Effector memory CD8-positive, alpha-beta T cell (primary cell): ENCODE measurements at regions not wholly inside any gene's neighbourhood (a gene's known extent, or its start where the extent isn't known, plus 50 kb on each side); places are given as distances from the start of the nearest gene placed in this dataset.

Source experiments
- ATAC-seq: fragments of 150-1000 bp; cut with Tn5 transposase; replicated peaks from 2 replicates; pipeline ENCODE4 v1.10.0; 2021; ENCODE audit warnings: mild to moderate bottlenecking, moderate library complexity
- DNase-seq, 3 experiments: peaks; one replicate each; pipeline ENCODE4 v3.0.0; 2021
- H3K27ac Mint-ChIP-seq, 2 donors: one replicate each; pipeline ENCODE4 v1.8.0; 2022; ENCODE audit warnings: mild to moderate bottlenecking in 2 of 2, mixed read lengths in 2 of 2, moderate library complexity in 2 of 2
- H3K27me3 Mint-ChIP-seq, 2 donors: one replicate each; pipeline ENCODE4 v1.8.0; 2022; ENCODE audit warnings: mixed read lengths in 2 of 2
- H3K36me3 Mint-ChIP-seq: one replicate; pipeline ENCODE4 v1.8.0; 2022; ENCODE audit warnings: mild to moderate bottlenecking, moderate library complexity, mixed read lengths; ENCODE audit not compliant: insufficient read depth
- H3K4me1 Mint-ChIP-seq, 2 donors: one replicate each; pipeline ENCODE4 v1.8.0; 2022; ENCODE audit warnings: low read depth in 2 of 2, mixed read lengths in 2 of 2
- H3K4me3 Mint-ChIP-seq, 2 donors: one replicate each; pipeline ENCODE4 v1.8.0; 2022; ENCODE audit warnings: mild to moderate bottlenecking in 2 of 2, mixed read lengths in 2 of 2, moderate library complexity in 2 of 2
- H3K9me3 Mint-ChIP-seq, 2 donors: one replicate each; pipeline ENCODE4 v1.8.0; 2022; ENCODE audit warnings: mixed read lengths in 2 of 2

GRCh38 chr3:166478356-166478755 lies 641.1 kb upstream of the BCHE start:
- H3K27ac Mint-ChIP-seq, result no peak overlapping the region
- ATAC-seq (no peak), DNase-seq (no peak)
- no peaks in the 10 kb centered on the region for H3K36me3 Mint-ChIP-seq
- no peaks in the 10 kb centered on the region for H3K27me3 Mint-ChIP-seq
- no peak overlapping the region for H3K4me3 Mint-ChIP-seq
- H3K9me3 Mint-ChIP-seq, result peaks cover 1 to 28% of the 10 kb centered on the region in 2 donors
- no peaks in the 10 kb centered on the region for H3K4me1 Mint-ChIP-seq

GRCh38 chr3:166473501-166473900 lies 636.3 kb upstream of the BCHE start:
- DNase-seq (no peak), ATAC-seq (no peak)
- peaks cover 4 to 8% of the 10 kb centered on the region in 2 donors for H3K9me3 Mint-ChIP-seq
- H3K4me1 Mint-ChIP-seq, result no peaks in the 10 kb centered on the region
- H3K27ac Mint-ChIP-seq, result no peak overlapping the region
- no peaks in the 10 kb centered on the region for H3K27me3 Mint-ChIP-seq
- no peaks in the 10 kb centered on the region for H3K36me3 Mint-ChIP-seq
- H3K4me3 Mint-ChIP-seq, result no peak overlapping the region

DNA sequence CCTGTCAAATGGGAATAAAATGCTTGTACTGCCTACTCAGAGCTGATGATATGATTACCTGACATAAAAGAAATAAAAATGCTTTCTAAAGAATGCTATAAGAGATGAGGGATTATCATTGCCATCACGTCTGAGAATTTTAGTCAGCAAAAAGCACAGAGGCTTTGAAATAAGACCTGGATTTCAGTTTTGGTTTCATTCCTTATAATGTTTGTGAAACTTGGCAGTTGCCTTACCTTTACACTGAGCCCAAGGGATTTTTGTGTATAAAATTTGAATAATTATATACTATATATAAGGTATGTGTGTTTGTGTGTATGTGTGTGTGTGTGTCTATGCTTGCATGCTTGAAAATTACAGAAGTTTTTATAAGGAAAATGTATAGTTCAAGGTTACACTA lies 634.8 kb upstream of the BCHE start:
- Mint-ChIP-seq H3K27ac (no peak overlapping the region), H3K4me3 (no peak overlapping the region), H3K36me3 (no peaks in the 10 kb centered on the region), H3K27me3 (no peaks in the 10 kb centered on the region), H3K4me1 (no peaks in the 10 kb centered on the region), H3K9me3 (peaks cover 4 to 8% of the 10 kb centered on the region in 2 donors)
- DNase-seq (no peak), ATAC-seq (no peak)

GRCh38 chr3:166471074-166471767 lies 634.0 kb upstream of the BCHE start:
- no peak overlapping the region for H3K4me3 Mint-ChIP-seq
- no peak for DNase-seq
- no peak for ATAC-seq
- H3K36me3 Mint-ChIP-seq, result no peaks in the 10 kb centered on the region
- H3K27me3 Mint-ChIP-seq, result no peaks in the 10 kb centered on the region
- H3K4me1 Mint-ChIP-seq, result no peaks in the 10 kb centered on the region
- no peak overlapping the region for H3K27ac Mint-ChIP-seq
- peaks cover 4 to 8% of the 10 kb centered on the region in 2 donors for H3K9me3 Mint-ChIP-seq

DNA sequence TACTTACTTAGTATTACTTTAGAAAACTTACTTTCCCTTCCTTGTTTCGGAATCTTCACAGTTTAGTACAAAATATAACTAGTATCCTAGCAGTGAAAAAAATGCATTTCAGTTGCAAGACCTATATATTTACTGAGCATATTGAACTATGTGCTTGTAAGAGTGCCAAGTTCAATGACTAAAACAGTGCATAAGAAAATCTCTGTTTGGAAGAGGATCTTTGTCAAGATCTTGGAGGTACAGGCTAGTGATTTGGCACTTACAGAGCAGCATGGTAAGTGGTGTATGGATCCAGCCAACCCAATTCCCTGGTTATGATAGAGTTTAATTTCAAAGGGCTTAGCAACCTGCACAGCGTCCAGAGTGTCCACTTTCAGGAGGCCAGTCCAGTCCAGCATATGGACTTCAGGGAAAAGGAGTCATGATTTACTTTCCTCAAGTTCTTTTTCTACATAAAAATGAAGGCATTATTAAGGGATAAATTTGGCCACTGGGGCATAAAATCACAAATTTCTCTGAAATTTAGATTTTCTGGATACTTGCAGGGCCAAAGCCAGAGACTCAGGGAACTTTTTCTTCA lies 625.8 kb upstream of the BCHE start:
- Mint-ChIP-seq H3K36me3 (no peaks in the 10 kb centered on the region), H3K4me3 (no peak overlapping the region), H3K27ac (no peak overlapping the region), H3K4me1 (no peaks in the 10 kb centered on the region), H3K9me3 (peaks cover 10 to 14% of the 10 kb centered on the region in 2 donors), H3K27me3 (no peaks in the 10 kb centered on the region)
- ATAC-seq (no peak), DNase-seq (no peak)

GRCh38 chr3:166461626-166462025 lies 624.4 kb upstream of the BCHE start:
- no peaks in the 10 kb centered on the region for H3K4me1 Mint-ChIP-seq
- no peak for ATAC-seq
- H3K36me3 Mint-ChIP-seq, result no peaks in the 10 kb centered on the region
- peaks cover 14 to 25% of the 10 kb centered on the region in 2 donors for H3K9me3 Mint-ChIP-seq
- no peak for DNase-seq
- no peak overlapping the region for H3K4me3 Mint-ChIP-seq
- no peaks in the 10 kb centered on the region for H3K27me3 Mint-ChIP-seq
- no peak overlapping the region for H3K27ac Mint-ChIP-seq

- Mint-ChIP-seq H3K9me3 (peaks cover 20 to 27% of the 10 kb centered on the region in 2 donors), H3K4me3 (no peak overlapping the region), H3K36me3 (no peaks in the 10 kb centered on the region), H3K4me1 (no peaks in the 10 kb centered on the region), H3K27ac (no peak overlapping the region), H3K27me3 (no peaks in the 10 kb centered on the region)
- DNase-seq, result no peak
- no peak for ATAC-seq
Measured at GRCh38 chr3:166457382-166457781, 620.2 kb upstream of the BCHE start.

- DNase-seq (no peak), ATAC-seq (no peak)
- H3K9me3 Mint-ChIP-seq, result peaks cover 22 to 27% of the 10 kb centered on the region in 2 donors
- no peaks in the 10 kb centered on the region for H3K4me1 Mint-ChIP-seq
- H3K27ac Mint-ChIP-seq, result no peak overlapping the region
- no peaks in the 10 kb centered on the region for H3K36me3 Mint-ChIP-seq
- H3K4me3 Mint-ChIP-seq, result no peak overlapping the region
- H3K27me3 Mint-ChIP-seq, result no peaks in the 10 kb centered on the region
Measured at GRCh38 chr3:166456286-166456685, 619.1 kb upstream of the BCHE start.

GRCh38 chr3:166455744-166456143 lies 618.5 kb upstream of the BCHE start:
- Mint-ChIP-seq H3K27ac (no peak overlapping the region), H3K4me3 (no peak overlapping the region), H3K4me1 (no peaks in the 10 kb centered on the region), H3K27me3 (no peaks in the 10 kb centered on the region), H3K36me3 (no peaks in the 10 kb centered on the region), H3K9me3 (peaks cover 22 to 27% of the 10 kb centered on the region in 2 donors)
- DNase-seq (no peak), ATAC-seq (no peak)

DNA sequence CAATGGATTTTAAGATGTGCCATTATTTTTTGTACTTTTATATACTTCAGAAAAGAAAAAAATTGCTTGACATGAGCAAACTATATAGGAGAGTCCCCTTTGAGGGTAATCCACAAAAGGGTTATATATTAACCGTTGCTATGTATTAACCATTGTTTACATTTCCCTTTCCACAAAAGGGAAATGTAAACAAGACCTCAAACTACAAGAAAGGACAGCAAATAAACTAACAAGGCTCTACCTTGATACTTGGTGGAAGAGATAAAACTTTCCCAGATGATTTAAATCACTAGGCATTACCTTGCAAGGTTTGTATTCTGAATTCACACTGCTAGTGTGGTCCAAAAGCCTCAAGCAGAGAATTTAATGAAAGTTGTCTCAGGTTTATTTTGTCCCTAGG lies 616.3 kb upstream of the BCHE start:
- H3K36me3 Mint-ChIP-seq, result no peaks in the 10 kb centered on the region
- no peaks in the 10 kb centered on the region for H3K4me1 Mint-ChIP-seq
- H3K9me3 Mint-ChIP-seq, result peaks cover 18% of the 10 kb centered on the region in 2 donors
- no peak overlapping the region for H3K4me3 Mint-ChIP-seq
- DNase-seq (no peak), ATAC-seq (no peak)
- no peak overlapping the region for H3K27ac Mint-ChIP-seq
- H3K27me3 Mint-ChIP-seq, result no peaks in the 10 kb centered on the region

GRCh38 chr3:166451997-166452396 lies 614.8 kb upstream of the BCHE start:
- Mint-ChIP-seq H3K4me1 (no peaks in the 10 kb centered on the region), H3K36me3 (no peaks in the 10 kb centered on the region), H3K9me3 (peaks cover 6 to 10% of the 10 kb centered on the region in 2 donors), H3K27ac (no peak overlapping the region), H3K4me3 (no peak overlapping the region), H3K27me3 (no peaks in the 10 kb centered on the region)
- no peak for DNase-seq
- ATAC-seq, result no peak

- no peaks in the 10 kb centered on the region for H3K36me3 Mint-ChIP-seq
- H3K9me3 Mint-ChIP-seq, result peaks cover 0 to 4% of the 10 kb centered on the region in 2 donors
- H3K27me3 Mint-ChIP-seq, result no peaks in the 10 kb centered on the region
- no peaks in the 10 kb centered on the region for H3K4me1 Mint-ChIP-seq
- no peak overlapping the region for H3K4me3 Mint-ChIP-seq
- DNase-seq (no peak), ATAC-seq (no peak)
- H3K27ac Mint-ChIP-seq, result no peak overlapping the region
Measured at GRCh38 chr3:166447513-166447912, 610.3 kb upstream of the BCHE start.

DNA sequence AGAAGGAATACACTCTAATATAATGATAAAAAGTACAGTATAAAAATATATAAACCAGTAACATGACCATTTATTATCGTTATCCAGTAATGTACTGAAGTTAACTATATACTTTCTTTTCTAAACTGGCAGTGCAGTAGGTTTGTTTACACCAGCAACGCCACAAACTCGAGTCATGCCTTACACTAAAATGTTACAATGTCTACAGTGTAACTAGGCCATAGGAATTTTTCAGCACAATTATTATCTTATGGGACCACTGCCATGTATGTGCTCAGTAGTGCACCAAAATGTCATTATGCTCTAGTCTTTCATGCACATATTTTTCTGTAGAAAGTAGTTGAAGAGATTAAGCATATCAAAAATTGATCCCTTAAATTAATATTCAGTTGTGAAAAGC lies 609.8 kb upstream of the BCHE start:
- ATAC-seq (no peak), DNase-seq (no peak)
- H3K27ac Mint-ChIP-seq, result no peak overlapping the region
- no peaks in the 10 kb centered on the region for H3K27me3 Mint-ChIP-seq
- H3K4me1 Mint-ChIP-seq, result no peaks in the 10 kb centered on the region
- H3K9me3 Mint-ChIP-seq, result peaks cover 0 to 5% of the 10 kb centered on the region in 2 donors
- H3K36me3 Mint-ChIP-seq, result no peaks in the 10 kb centered on the region
- no peak overlapping the region for H3K4me3 Mint-ChIP-seq

DNA sequence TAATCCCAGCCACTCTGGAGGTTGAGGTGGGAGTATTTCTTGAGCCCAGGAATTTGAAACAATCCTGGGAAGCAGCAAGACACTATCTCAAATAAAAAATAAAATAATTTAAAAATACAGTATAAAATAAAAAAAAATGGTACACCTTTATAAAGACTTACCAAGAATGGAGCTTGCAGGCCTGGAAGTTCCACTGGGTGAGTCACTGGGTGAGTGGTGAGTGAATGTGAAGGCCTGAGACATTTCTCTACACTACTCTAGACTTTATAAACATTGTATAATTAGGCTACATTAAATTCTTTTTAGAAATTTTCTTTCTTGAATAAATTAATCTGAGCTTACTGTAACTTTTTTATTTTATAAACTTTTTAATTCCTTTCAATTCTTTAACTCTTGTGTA lies 609.1 kb upstream of the BCHE start:
- H3K4me1 Mint-ChIP-seq, result no peaks in the 10 kb centered on the region
- no peaks in the 10 kb centered on the region for H3K36me3 Mint-ChIP-seq
- H3K9me3 Mint-ChIP-seq, result peaks cover under 1 to 3% of the 10 kb centered on the region in 2 donors
- H3K27ac Mint-ChIP-seq, result no peak overlapping the region
- no peak for ATAC-seq
- DNase-seq, result no peak
- H3K4me3 Mint-ChIP-seq, result no peak overlapping the region
- H3K27me3 Mint-ChIP-seq, result no peaks in the 10 kb centered on the region
